Large intestine (tissue), 3 donors: ENCODE measurements at regions not wholly inside any gene's neighbourhood (a gene's known extent, or its start where the extent isn't known, plus 50 kb on each side); places are given as distances from the start of the nearest gene placed in this dataset.

Experiments
- DNase-seq, 2 donors: peaks; one replicate each; pipeline versions ENCODE4 v3.0.0 to v3.0.0-alpha.2; 2013
- H3K27ac ChIP-seq: one replicate; pipeline ENCODE4 v1.5.1; 2013; ENCODE audit warnings: low read length
- H3K27me3 ChIP-seq: 2 replicates; pipeline ENCODE4 v1.6.1; 2013; ENCODE audit warnings: low read length; ENCODE audit not compliant: control insufficient read depth, insufficient read depth
- H3K36me3 ChIP-seq: 2 replicates; pipeline ENCODE4 v1.6.1; 2013; ENCODE audit warnings: low read length; ENCODE audit not compliant: control insufficient read depth, insufficient read depth
- H3K4me1 ChIP-seq: one replicate; pipeline ENCODE4 v1.6.1; 2013; ENCODE audit warnings: low read length; ENCODE audit not compliant: control insufficient read depth, insufficient read depth
- H3K4me3 ChIP-seq: one replicate; pipeline ENCODE4 v1.5.1; 2013; ENCODE audit warnings: low read length
- H3K9me3 ChIP-seq: one replicate; pipeline ENCODE4 v1.6.1; 2013; ENCODE audit warnings: mild to moderate bottlenecking, low read depth, low read length, moderate library complexity; ENCODE audit not compliant: control insufficient read depth
- WGBS: methylation state at CpG from one replicate; pipeline ENCODE4 v1.1.5; 2013; ENCODE audit warnings: low lambda C conversion rate; ENCODE audit not compliant: insufficient coverage; 5-methylcytosine and 5-hydroxymethylcytosine counted together

DNA sequence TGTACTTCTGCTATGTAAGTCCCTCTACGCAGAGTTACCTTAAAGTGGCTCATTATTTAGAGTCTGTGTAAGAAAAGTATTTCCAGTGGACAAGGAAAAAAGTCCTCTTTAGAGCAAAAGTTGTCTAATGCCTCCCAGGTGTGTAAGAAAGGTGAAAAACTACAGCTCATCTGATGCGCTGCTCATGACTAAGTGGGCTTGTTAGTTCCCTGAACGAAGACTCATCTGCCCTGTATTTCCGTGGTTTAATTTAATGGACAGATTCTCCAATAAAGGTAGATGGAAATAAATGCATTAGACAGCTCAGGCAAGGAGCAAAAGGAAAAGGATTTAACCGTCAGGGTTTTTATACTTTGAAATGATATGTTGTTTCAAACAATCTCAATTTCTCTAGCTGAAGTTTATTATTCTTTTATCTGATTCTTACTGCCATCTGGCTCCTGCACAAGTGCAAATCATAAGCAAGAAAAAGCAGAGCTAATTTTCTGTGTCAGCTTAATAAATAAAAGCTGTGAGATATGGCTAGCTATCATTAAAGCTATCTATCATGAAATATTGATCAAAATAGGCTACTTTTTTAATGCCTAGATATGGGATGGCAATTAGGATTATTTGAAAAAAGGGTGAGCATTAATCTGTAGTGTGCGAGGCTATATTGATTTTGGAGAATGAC is 73.7 kb upstream of the PCDH9 start:
- Histone ChIP-seq H3K27me3 (no peaks in the 10 kb centered on the region), H3K36me3 (no peaks in the 10 kb centered on the region), H3K4me3 (no peak overlapping the region), H3K27ac (no peak overlapping the region), H3K9me3 (no peaks in the 10 kb centered on the region), H3K4me1 (no peaks in the 10 kb centered on the region)
- no peak for DNase-seq
- 66% methylated on average over 4 of the region's 6 CpGs for WGBS

DNA sequence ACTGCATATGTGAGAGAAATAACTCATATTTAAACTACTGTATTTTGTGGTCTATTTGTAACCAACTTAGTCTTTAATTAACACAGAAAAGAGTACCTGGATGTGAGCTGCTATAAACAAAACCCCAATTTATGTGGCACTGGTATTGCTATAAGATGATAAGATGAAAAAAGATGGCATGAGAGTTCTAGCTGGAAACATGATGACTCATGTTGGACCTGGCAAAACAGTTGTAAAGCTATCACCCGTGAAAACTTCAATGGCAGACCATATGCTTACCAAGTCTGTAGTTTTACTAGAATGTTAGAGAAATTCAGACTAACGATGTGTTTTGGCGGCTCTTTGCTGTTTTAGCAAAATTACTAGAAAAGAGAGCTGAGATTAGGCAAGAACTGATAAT is 69.6 kb upstream of the PCDH9 start:
- no peak overlapping the region for H3K27ac ChIP-seq
- H3K9me3 ChIP-seq, result no peaks in the 10 kb centered on the region
- 88% methylated on average over 2 of the region's 3 CpGs for WGBS
- no peaks in the 10 kb centered on the region for H3K4me1 ChIP-seq
- no peak for DNase-seq
- no peaks in the 10 kb centered on the region for H3K27me3 ChIP-seq
- H3K36me3 ChIP-seq, result no peaks in the 10 kb centered on the region
- H3K4me3 ChIP-seq, result no peak overlapping the region

- Histone ChIP-seq H3K36me3 (no peaks in the 10 kb centered on the region), H3K27me3 (no peaks in the 10 kb centered on the region), H3K4me1 (no peaks in the 10 kb centered on the region), H3K9me3 (no peaks in the 10 kb centered on the region), H3K4me3 (no peak overlapping the region), H3K27ac (no peak overlapping the region)
- 71% methylated on average over 1 of the region's 1 CpG for WGBS
- no peak for DNase-seq
Observed at GRCh38 chr13:67299072-67299635, 69.0 kb upstream of the PCDH9 start.

DNA sequence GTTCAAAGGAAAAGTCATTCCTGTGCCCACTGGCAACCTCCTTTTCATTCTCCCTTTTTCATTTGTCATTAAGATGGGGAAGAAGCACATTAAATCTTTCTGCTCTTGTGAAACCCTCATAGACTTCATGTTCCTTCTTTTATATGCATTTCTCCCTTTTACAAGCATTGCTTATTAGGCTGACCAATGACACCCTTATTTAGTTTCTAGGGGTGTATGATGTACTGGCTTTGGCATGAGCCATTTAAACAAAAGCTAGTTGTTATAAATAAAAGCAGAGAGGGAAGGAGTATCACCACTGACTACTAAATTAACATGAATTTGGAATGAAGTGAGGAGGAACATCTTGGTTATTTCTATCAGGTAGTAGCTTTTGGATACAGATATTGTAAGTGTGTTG is 68.2 kb upstream of the PCDH9 start:
- Histone ChIP-seq H3K27ac (no peak overlapping the region), H3K27me3 (no peaks in the 10 kb centered on the region), H3K9me3 (no peaks in the 10 kb centered on the region), H3K36me3 (no peaks in the 10 kb centered on the region), H3K4me3 (no peak overlapping the region), H3K4me1 (no peaks in the 10 kb centered on the region)
- DNase-seq, result no peak

DNA sequence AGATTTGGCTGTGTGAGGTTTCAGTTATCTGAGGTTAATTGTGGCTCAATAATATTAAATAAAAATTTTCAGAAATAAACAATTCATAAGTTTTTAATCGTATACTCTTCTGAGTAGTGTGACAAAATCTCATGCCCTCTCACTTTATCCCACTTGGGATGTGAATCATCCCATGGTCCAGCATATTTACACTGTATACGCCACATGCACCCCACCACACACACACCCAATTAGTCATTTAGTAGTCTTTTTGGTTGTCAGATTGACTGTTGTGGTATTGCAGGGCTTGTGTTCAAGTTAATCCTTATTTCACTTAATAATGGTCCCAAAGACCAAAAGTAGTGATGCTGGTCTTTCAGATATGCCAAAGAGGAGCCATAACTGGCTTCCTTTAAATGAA is 66.4 kb upstream of the PCDH9 start:
- H3K9me3 ChIP-seq, result no peaks in the 10 kb centered on the region
- H3K27me3 ChIP-seq, result no peaks in the 10 kb centered on the region

GRCh38 chr13:67292886-67293285 is 62.8 kb upstream of the PCDH9 start:
- no peak overlapping the region for H3K4me3 ChIP-seq
- H3K36me3 ChIP-seq, result no peaks in the 10 kb centered on the region
- no peaks in the 10 kb centered on the region for H3K27me3 ChIP-seq
- DNase-seq, result no peak
- H3K9me3 ChIP-seq, result no peaks in the 10 kb centered on the region
- no peak overlapping the region for H3K27ac ChIP-seq
- WGBS, result no CpG with 5 or more reads among the region's 1 CpG
- no peaks in the 10 kb centered on the region for H3K4me1 ChIP-seq

More for the DNA sequence above, 66.4 kb upstream of the PCDH9 start:
- Histone ChIP-seq H3K36me3 (no peaks in the 10 kb centered on the region), H3K4me1 (no peaks in the 10 kb centered on the region), H3K4me3 (no peak overlapping the region), H3K27ac (no peak overlapping the region)
- whole genome bisulfite sequencing, result no CpG with 5 or more reads among the region's 2 CpGs
- no peak for DNase-seq

DNA sequence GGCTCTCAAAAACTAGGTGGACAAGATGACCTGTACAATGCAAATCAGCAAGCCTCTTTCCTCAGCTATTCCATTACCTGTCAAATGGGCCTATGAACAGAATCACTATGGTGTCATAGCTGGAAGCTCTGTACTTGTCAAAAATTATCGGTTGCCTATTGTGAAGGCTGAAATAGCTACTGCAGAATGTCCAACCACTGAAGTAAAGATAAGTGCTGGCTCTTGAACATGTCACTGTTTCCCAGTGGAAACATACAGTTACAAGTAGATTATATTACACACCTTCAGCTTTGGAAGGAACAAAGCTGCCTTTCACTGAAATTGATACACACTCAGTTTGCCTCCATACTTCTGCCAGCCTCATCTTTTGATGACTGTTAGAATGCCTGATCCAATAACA is 55.5 kb upstream of the PCDH9 start:
- no peak overlapping the region for H3K27ac ChIP-seq
- no peak overlapping the region for H3K4me3 ChIP-seq
- H3K36me3 ChIP-seq, result no peaks in the 10 kb centered on the region
- WGBS, result no CpG with 5 or more reads among the region's 1 CpG
- H3K9me3 ChIP-seq, result no peaks in the 10 kb centered on the region
- H3K27me3 ChIP-seq, result no peaks in the 10 kb centered on the region
- DNase-seq, result no peak
- no peaks in the 10 kb centered on the region for H3K4me1 ChIP-seq

- no peaks in the 10 kb centered on the region for H3K27me3 ChIP-seq
- no peak overlapping the region for H3K27ac ChIP-seq
- H3K4me1 ChIP-seq, result no peaks in the 10 kb centered on the region
- H3K9me3 ChIP-seq, result no peaks in the 10 kb centered on the region
- peak in 1 of 2 donors; percentile 10 for DNase-seq
- no peak overlapping the region for H3K4me3 ChIP-seq
- no peaks in the 10 kb centered on the region for H3K36me3 ChIP-seq
- no CpG with 5 or more reads among the region's 2 CpGs for WGBS
Observed at GRCh38 chr13:67283637-67284036, 53.5 kb upstream of the PCDH9 start.

- H3K4me1 ChIP-seq, result no peaks in the 10 kb centered on the region
- no peaks in the 10 kb centered on the region for H3K36me3 ChIP-seq
- DNase-seq, result no peak
- no peak overlapping the region for H3K4me3 ChIP-seq
- WGBS, result 86% methylated on average over 1 of the region's 2 CpGs
- H3K9me3 ChIP-seq, result no peaks in the 10 kb centered on the region
- H3K27me3 ChIP-seq, result no peaks in the 10 kb centered on the region
- H3K27ac ChIP-seq, result no peak overlapping the region
Observed at GRCh38 chr13:67281466-67281865, 51.3 kb upstream of the PCDH9 start.
